Loucy (cell line): ENCODE measurements at regions not wholly inside any gene's neighbourhood (a gene's known extent, or its start where the extent isn't known, plus 50 kb on each side); places are given as distances from the start of the nearest gene placed in this dataset.

Source experiments
- H2AFZ ChIP-seq: fragments of 200-600 bp; sonication (generic); 2 replicates; pipeline ENCODE4 v1.6.0; 2016; ENCODE audit warnings: antibody characterized with exemption, mild to moderate bottlenecking, low read length, moderate library complexity
- H3F3A ChIP-seq: fragments of 200-600 bp; 2 replicates; pipeline ENCODE4 v1.6.0; 2016; ENCODE audit warnings: antibody characterized with exemption, low read depth, mild to moderate bottlenecking
- H3K27me3 ChIP-seq: fragments of 200-600 bp; sonication (generic); 2 replicates; pipeline ENCODE4 v1.6.1; 2014; ENCODE audit warnings: low read length, mild to moderate bottlenecking; ENCODE audit not compliant: insufficient read depth, poor library complexity, severe bottlenecking
- H3K36me3 ChIP-seq: fragments of 200-600 bp; sonication (generic); 2 replicates; pipeline ENCODE4 v1.6.1; 2016; ENCODE audit warnings: low read length; ENCODE audit not compliant: insufficient read depth
- H3K4me1 ChIP-seq: fragments of 200-600 bp; sonication (generic); 2 replicates; pipeline ENCODE4 v1.5.1; 2014; ENCODE audit warnings: low read length, mild to moderate bottlenecking; ENCODE audit not compliant: insufficient read depth, poor library complexity, severe bottlenecking
- H3K4me2 ChIP-seq: fragments of 200-600 bp; sonication (generic); 2 replicates; pipeline ENCODE4 v1.6.0; 2014; ENCODE audit warnings: antibody characterized with exemption, low read length, low read depth, mild to moderate bottlenecking; ENCODE audit not compliant: poor library complexity, severe bottlenecking
- H3K4me3 ChIP-seq: fragments of 200-600 bp; sonication (generic); 2 replicates; pipeline ENCODE4 v1.5.1; 2014; ENCODE audit warnings: low read length, mild to moderate bottlenecking, mixed read lengths; ENCODE audit not compliant: poor library complexity, severe bottlenecking
- H3K79me2 ChIP-seq: fragments of 200-600 bp; sonication (generic); 2 replicates; pipeline ENCODE4 v1.6.1; 2014; ENCODE audit warnings: low read length; ENCODE audit not compliant: insufficient read depth
- H3K9ac ChIP-seq: fragments of 200-600 bp; sonication (generic); 2 replicates; pipeline ENCODE4 v1.6.0; 2014; ENCODE audit warnings: mild to moderate bottlenecking, low read depth, low read length, moderate library complexity; ENCODE audit not compliant: poor library complexity, severe bottlenecking
- H3K9me2 ChIP-seq: fragments of 200-600 bp; sonication (generic); replicated peaks from 2 replicates; pipeline ENCODE4 v1.6.1; 2016; ENCODE audit warnings: low read depth, low read length, mixed read lengths
- H3K9me3 ChIP-seq: fragments of 200-600 bp; sonication (generic); 2 replicates; pipeline ENCODE4 v1.6.1; 2014; ENCODE audit warnings: mild to moderate bottlenecking, antibody characterized with exemption, low read length, low read depth; ENCODE audit not compliant: insufficient read depth
- H4K20me1 ChIP-seq: fragments of 200-600 bp; sonication (generic); 2 replicates; pipeline ENCODE4 v1.6.0; 2014; ENCODE audit warnings: antibody characterized with exemption, low read length, mild to moderate bottlenecking; ENCODE audit not compliant: insufficient read depth, poor library complexity, severe bottlenecking
- EZH2phosphoT487 ChIP-seq: fragments of 200-600 bp; IDR thresholded peaks from 2 replicates; pipeline ENCODE4 v1.6.1; 2018; ENCODE audit warnings: antibody characterized with exemption, mild to moderate bottlenecking, moderate library complexity, borderline replicate concordance
- TF ChIP-seq, protein P1 (sequence below): fragments of 200-600 bp; sonication (generic); conservative IDR thresholded peaks from 2 replicates; pipeline ENCODE4 v1.5.1; 2014; ENCODE audit warnings: mild to moderate bottlenecking, antibody characterized with exemption, low read length

DNA sequence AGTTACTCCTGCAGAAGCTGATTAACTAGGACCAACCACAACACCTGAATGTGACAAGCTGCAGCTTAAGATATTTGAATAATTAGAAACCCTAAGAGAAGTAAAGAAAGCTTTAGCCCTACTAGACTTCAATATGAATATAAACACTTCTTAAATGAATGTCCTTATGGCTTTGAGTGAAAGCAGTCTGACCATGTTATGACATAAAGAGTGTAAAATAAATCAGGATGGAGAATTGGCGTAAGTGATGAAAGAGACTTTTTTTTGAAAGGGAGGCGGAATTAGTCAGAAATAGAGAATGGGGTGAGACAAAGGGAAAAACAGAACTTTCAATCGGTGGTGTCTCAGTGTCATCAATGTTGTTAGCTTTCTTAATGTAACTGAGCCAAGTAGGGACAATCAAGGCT lies 117.2 kb upstream of the MAGEB16 start:
- TF ChIP-seq EZH2phosphoT487, result no peak
- TF ChIP-seq, protein P1, sequence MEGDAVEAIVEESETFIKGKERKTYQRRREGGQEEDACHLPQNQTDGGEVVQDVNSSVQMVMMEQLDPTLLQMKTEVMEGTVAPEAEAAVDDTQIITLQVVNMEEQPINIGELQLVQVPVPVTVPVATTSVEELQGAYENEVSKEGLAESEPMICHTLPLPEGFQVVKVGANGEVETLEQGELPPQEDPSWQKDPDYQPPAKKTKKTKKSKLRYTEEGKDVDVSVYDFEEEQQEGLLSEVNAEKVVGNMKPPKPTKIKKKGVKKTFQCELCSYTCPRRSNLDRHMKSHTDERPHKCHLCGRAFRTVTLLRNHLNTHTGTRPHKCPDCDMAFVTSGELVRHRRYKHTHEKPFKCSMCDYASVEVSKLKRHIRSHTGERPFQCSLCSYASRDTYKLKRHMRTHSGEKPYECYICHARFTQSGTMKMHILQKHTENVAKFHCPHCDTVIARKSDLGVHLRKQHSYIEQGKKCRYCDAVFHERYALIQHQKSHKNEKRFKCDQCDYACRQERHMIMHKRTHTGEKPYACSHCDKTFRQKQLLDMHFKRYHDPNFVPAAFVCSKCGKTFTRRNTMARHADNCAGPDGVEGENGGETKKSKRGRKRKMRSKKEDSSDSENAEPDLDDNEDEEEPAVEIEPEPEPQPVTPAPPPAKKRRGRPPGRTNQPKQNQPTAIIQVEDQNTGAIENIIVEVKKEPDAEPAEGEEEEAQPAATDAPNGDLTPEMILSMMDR, result no peak
- H3K36me3 ChIP-seq, result no peaks in the 10 kb centered on the region
- H3F3A ChIP-seq, result no peaks in the 10 kb centered on the region
- H3K9me2 ChIP-seq, result no peaks in the 10 kb centered on the region
- H3K4me3 ChIP-seq, result no peak overlapping the region
- H3K79me2 ChIP-seq, result no peaks in the 10 kb centered on the region
- H3K9me3 ChIP-seq, result no peaks in the 10 kb centered on the region
- no peaks in the 10 kb centered on the region for H3K4me1 ChIP-seq
- no peaks in the 10 kb centered on the region for H3K27me3 ChIP-seq
- no peak overlapping the region for H3K4me2 ChIP-seq
- H2AFZ ChIP-seq, result no peak overlapping the region
- no peaks in the 10 kb centered on the region for H4K20me1 ChIP-seq
- H3K9ac ChIP-seq, result no peak overlapping the region

DNA sequence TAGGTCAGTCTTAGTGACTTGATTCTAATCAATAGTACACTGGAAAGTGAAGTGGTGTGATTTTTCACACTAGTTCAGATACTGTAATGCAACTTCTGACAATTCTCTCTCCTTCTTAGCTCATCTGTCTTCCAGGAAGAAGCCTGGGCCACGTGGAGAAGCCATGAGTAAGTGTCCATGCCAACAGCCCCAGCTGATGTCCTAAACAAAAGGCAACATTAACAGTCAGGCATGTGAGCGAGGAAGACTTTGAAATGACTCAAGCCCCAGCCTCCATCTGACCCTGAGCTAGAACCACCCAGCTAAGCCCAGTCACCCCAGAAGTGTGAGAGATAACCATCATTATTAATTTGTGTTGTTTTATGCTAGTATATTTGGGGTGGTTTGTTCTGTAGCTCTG lies 115.7 kb upstream of the MAGEB16 start:
- H3K27me3 ChIP-seq, result no peaks in the 10 kb centered on the region
- TF ChIP-seq EZH2phosphoT487, result no peak
- TF ChIP-seq, protein P1, result no peak

DNA sequence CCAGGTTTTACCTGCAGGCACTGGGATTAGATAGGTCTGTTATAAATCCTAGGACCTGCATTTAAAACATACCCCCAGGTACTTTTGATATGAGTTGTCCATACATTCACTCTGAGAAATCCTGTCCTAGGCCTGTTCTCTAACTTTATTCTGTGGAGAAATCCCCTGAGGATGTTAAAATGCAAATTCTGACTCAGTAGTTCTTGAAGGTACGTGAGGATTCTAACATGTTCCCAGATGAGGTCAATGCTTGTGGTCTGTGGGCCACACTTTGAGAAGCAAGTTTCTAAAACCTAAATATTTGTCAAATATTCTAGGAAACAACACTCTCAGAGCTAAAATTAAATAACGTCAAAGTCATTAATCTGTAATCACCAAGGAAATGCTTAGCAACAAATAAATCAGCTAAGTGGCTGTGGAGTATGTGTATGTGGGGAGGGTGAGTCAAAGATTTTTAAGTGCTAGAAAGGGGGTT lies 101.3 kb upstream of the MAGEB16 start:
- Histone ChIP-seq H3K9me2 (no peaks in the 10 kb centered on the region), H2AFZ (no peak overlapping the region), H3K4me1 (no peaks in the 10 kb centered on the region), H3K9ac (no peak overlapping the region), H3K27me3 (no peaks in the 10 kb centered on the region), H3K79me2 (no peaks in the 10 kb centered on the region), H3K4me2 (no peak overlapping the region), H3K9me3 (no peaks in the 10 kb centered on the region), H4K20me1 (no peaks in the 10 kb centered on the region), H3F3A (no peaks in the 10 kb centered on the region), H3K4me3 (no peak overlapping the region), H3K36me3 (no peaks in the 10 kb centered on the region)
- TF ChIP-seq, protein P1, result no peak
- no peak for TF ChIP-seq EZH2phosphoT487

More for the DNA sequence above, 115.7 kb upstream of the MAGEB16 start:
- H4K20me1 ChIP-seq, result no peaks in the 10 kb centered on the region
- no peaks in the 10 kb centered on the region for H3K79me2 ChIP-seq
- no peaks in the 10 kb centered on the region for H3K36me3 ChIP-seq
- no peaks in the 10 kb centered on the region for H3K4me1 ChIP-seq
- H3K4me3 ChIP-seq, result no peak overlapping the region
- no peaks in the 10 kb centered on the region for H3K9me2 ChIP-seq
- no peak overlapping the region for H3K9ac ChIP-seq
- H3F3A ChIP-seq, result no peaks in the 10 kb centered on the region
- H3K4me2 ChIP-seq, result no peak overlapping the region
- H2AFZ ChIP-seq, result no peak overlapping the region
- no peaks in the 10 kb centered on the region for H3K9me3 ChIP-seq
